H9 (cell line): ENCODE measurements at regions not wholly inside any gene's neighbourhood (a gene's known extent, or its start where the extent isn't known, plus 50 kb on each side); places are given as distances from the start of the nearest gene placed in this dataset.

ENCODE experiments used
- DNase-seq: peaks from one replicate; pipeline ENCODE4 v3.0.0-alpha.2; 2017
- H2AFZ ChIP-seq: one replicate; pipeline ENCODE4 v1.6.1; 2013; ENCODE audit warnings: mild to moderate bottlenecking, low read length, control low read depth, moderate library complexity
- H2AK5ac ChIP-seq: 2 replicates; pipeline ENCODE4 v1.6.1; 2013; ENCODE audit warnings: low read length, control low read depth, mixed read lengths; ENCODE audit not compliant: insufficient read length
- H2BK120ac ChIP-seq: one replicate; pipeline ENCODE4 v1.6.1; 2013; ENCODE audit warnings: low read depth, mild to moderate bottlenecking, low read length, control low read depth, inconsistent platforms; ENCODE audit not compliant: poor library complexity, severe bottlenecking
- H2BK12ac ChIP-seq: 2 replicates; pipeline ENCODE4 v1.6.1; 2013; ENCODE audit warnings: low read length, control low read depth, mixed read lengths, low read depth; ENCODE audit not compliant: insufficient read length
- H2BK15ac ChIP-seq: 2 replicates; pipeline ENCODE4 v1.6.1; 2013; ENCODE audit warnings: low read depth, low read length, control low read depth
- H2BK20ac ChIP-seq: one replicate; pipeline ENCODE4 v1.6.1; 2013; ENCODE audit warnings: low read depth, mild to moderate bottlenecking, low read length, control low read depth, inconsistent platforms; ENCODE audit not compliant: poor library complexity, severe bottlenecking
- H2BK5ac ChIP-seq: 2 replicates; pipeline ENCODE4 v1.6.1; 2013; ENCODE audit warnings: low read length, control low read depth, mixed read lengths; ENCODE audit not compliant: insufficient read length
- H3K14ac ChIP-seq: 2 replicates; pipeline ENCODE4 v1.6.1; 2013; ENCODE audit warnings: low read length, control low read depth; ENCODE audit not compliant: insufficient read depth
- H3K18ac ChIP-seq: 2 replicates; pipeline ENCODE4 v1.6.1; 2013; ENCODE audit warnings: low read depth, mild to moderate bottlenecking, mixed read lengths, low read length, control low read depth; ENCODE audit not compliant: insufficient read length
- H3K23ac ChIP-seq: 2 replicates; pipeline ENCODE4 v1.6.1; 2013; ENCODE audit warnings: low read length, control low read depth, mixed read lengths, low read depth; ENCODE audit not compliant: insufficient read length
- H3K23me2 ChIP-seq: 2 replicates; pipeline ENCODE4 v1.6.1; 2013; ENCODE audit warnings: low read depth, mild to moderate bottlenecking, mixed read lengths, low read length, control low read depth; ENCODE audit not compliant: insufficient read length, poor library complexity, severe bottlenecking
- H3K27ac ChIP-seq: 2 replicates; pipeline ENCODE4 v1.5.1; 2013; ENCODE audit warnings: low read length, control low read depth, mixed read lengths, low read depth; ENCODE audit not compliant: insufficient read length
- H3K27me3 ChIP-seq: 2 replicates; pipeline ENCODE4 v1.6.1; 2013; ENCODE audit warnings: low read length, control low read depth, inconsistent platforms; ENCODE audit not compliant: insufficient read depth
- H3K4ac ChIP-seq: 2 replicates; pipeline ENCODE4 v1.6.1; 2013; ENCODE audit warnings: low read depth, mild to moderate bottlenecking, control low read depth, inconsistent platforms, low read length, moderate library complexity
- H3K4me1 ChIP-seq: 2 replicates; pipeline ENCODE4 v1.6.1; 2013; ENCODE audit warnings: low read length, control low read depth, inconsistent platforms; ENCODE audit not compliant: insufficient read depth
- H3K4me2 ChIP-seq: 2 replicates; pipeline ENCODE4 v1.6.1; 2013; ENCODE audit warnings: low read length, control low read depth, mixed read lengths; ENCODE audit not compliant: insufficient read length, insufficient read depth
- H3K56ac ChIP-seq: 2 replicates; pipeline ENCODE4 v1.6.1; 2013; ENCODE audit warnings: low read depth, mild to moderate bottlenecking, mixed read lengths, low read length, control low read depth; ENCODE audit not compliant: insufficient read length
- H3K79me1 ChIP-seq: 2 replicates; pipeline ENCODE4 v1.6.1; 2013; ENCODE audit warnings: low read depth, mild to moderate bottlenecking, moderate library complexity, low read length, control low read depth, inconsistent platforms; ENCODE audit not compliant: insufficient read depth, poor library complexity, severe bottlenecking
- H3K79me2 ChIP-seq: 2 replicates; pipeline ENCODE4 v1.6.1; 2013; ENCODE audit warnings: low read length, control low read depth, inconsistent platforms; ENCODE audit not compliant: insufficient read depth
- H3K9ac ChIP-seq: 2 replicates; pipeline ENCODE4 v1.6.1; 2013; ENCODE audit warnings: low read length, control low read depth, mixed read lengths; ENCODE audit not compliant: insufficient read length; ENCODE audit errors: extremely low read depth
- H3K9me3 ChIP-seq: one replicate; pipeline ENCODE4 v1.6.1; 2013; ENCODE audit warnings: low read depth, low read length, inconsistent platforms; ENCODE audit not compliant: control insufficient read depth
- H3T11ph ChIP-seq: one replicate; pipeline ENCODE4 v1.6.1; 2013; ENCODE audit warnings: mild to moderate bottlenecking, low read length, control low read depth, inconsistent platforms
- H4K20me1 ChIP-seq: one replicate; pipeline ENCODE4 v1.6.1; 2013; ENCODE audit not compliant: control insufficient read depth, insufficient read length, insufficient read depth
- H4K5ac ChIP-seq: 2 replicates; pipeline ENCODE4 v1.6.1; 2013; ENCODE audit warnings: low read depth, mild to moderate bottlenecking, mixed read lengths, low read length, control low read depth; ENCODE audit not compliant: insufficient read length
- H4K8ac ChIP-seq: replicated peaks from 2 replicates; pipeline ENCODE4 v1.6.1; 2013; ENCODE audit warnings: low read length, control low read depth, mixed read lengths, low read depth; ENCODE audit not compliant: insufficient read length
- H4K91ac ChIP-seq: 2 replicates; pipeline ENCODE4 v1.6.1; 2013; ENCODE audit warnings: low read depth, mild to moderate bottlenecking, moderate library complexity, mixed read lengths, low read length, control low read depth; ENCODE audit not compliant: insufficient read length
- H3K27ac Mint-ChIP-seq, 3 experiments: 2 replicates in 2 of 3; 3 replicates in 1 of 3; pipeline ENCODE4 v1.8.0; 2020 to 2021; ENCODE audit warnings: mixed read lengths in 3 of 3, mild to moderate bottlenecking in 1 of 3, moderate library complexity in 1 of 3
- H3K27me3 Mint-ChIP-seq: 2 replicates; pipeline ENCODE4 v1.8.0; 2021; ENCODE audit warnings: low read depth, mild to moderate bottlenecking, moderate library complexity, mixed read lengths
- H3K36me3 Mint-ChIP-seq, 3 experiments: 2 replicates in 2 of 3; 3 replicates in 1 of 3; pipeline ENCODE4 v1.8.0; 2020 to 2021; ENCODE audit warnings: low read depth in 3 of 3, mixed read lengths in 3 of 3; ENCODE audit not compliant: insufficient read depth in 1 of 3
- H3K4me1 Mint-ChIP-seq, 2 experiments: 2 replicates each; pipeline ENCODE4 v1.8.0; 2020; ENCODE audit warnings: mixed read lengths in 2 of 2
- H3K4me3 Mint-ChIP-seq, 2 experiments: 2 replicates in 1 of 2; 3 replicates in 1 of 2; pipeline ENCODE4 v1.8.0; 2020 to 2021; ENCODE audit warnings: mild to moderate bottlenecking in 2 of 2, mixed read lengths in 2 of 2, moderate library complexity in 1 of 2
- H3K9me3 Mint-ChIP-seq, 2 experiments: 2 replicates in 1 of 2; 3 replicates in 1 of 2; pipeline ENCODE4 v1.8.0; 2020; ENCODE audit warnings: mild to moderate bottlenecking in 2 of 2, mixed read lengths in 2 of 2, moderate library complexity in 1 of 2
- CTCF ChIP-seq: fragments of 200-600 bp; sonication (generic); conservative IDR thresholded peaks from 3 replicates; pipeline ENCODE4 v1.8.0; 2021; ENCODE audit warnings: antibody characterized with exemption, mild to moderate bottlenecking
- WGBS: extraction: QIAGEN DNeasy Blood & Tissue Kit; methylation state at CpG from one replicate; pipeline ENCODE4 v1.1.7; 2013; ENCODE audit warnings: missing lambda C conversion rate, low lambda C conversion rate, mixed read lengths; ENCODE audit not compliant: insufficient read length; ENCODE audit errors: extremely low coverage; 5-methylcytosine and 5-hydroxymethylcytosine counted together

GRCh38 chr14:61113561-61114225 is 132.6 kb downstream of the SLC38A6 start:
- Histone ChIP-seq H3K14ac (no peak overlapping the region), H2BK15ac (no peak overlapping the region), H3K56ac (no peak overlapping the region), H3K23ac (no peak overlapping the region), H3K4me2 (no peak overlapping the region), H2BK20ac (no peak overlapping the region), H3K4ac (no peak overlapping the region), H3T11ph (no peak overlapping the region), H3K4me1 (peaks cover 3% of the 10 kb centered on the region; the same call in 1 of the 2 replicates), H2AFZ (no peak overlapping the region), H4K20me1 (no peaks in the 10 kb centered on the region), H4K5ac (no peak overlapping the region), H4K8ac (no peak overlapping the region), H2BK120ac (no peak overlapping the region), H2AK5ac (no peak overlapping the region), H2BK12ac (no peak overlapping the region), H3K79me1 (no peaks in the 10 kb centered on the region), H3K79me2 (no peaks in the 10 kb centered on the region), H3K27ac (no peak overlapping the region), H2BK5ac (no peak overlapping the region), H3K9ac (no peak overlapping the region), H3K9me3 (peaks cover 22% of the 10 kb centered on the region), H3K23me2 (no peaks in the 10 kb centered on the region), H3K27me3 (no peaks in the 10 kb centered on the region), H4K91ac (no peak overlapping the region), H3K18ac (no peak overlapping the region)
- Mint-ChIP-seq H3K27ac (peak overlapping the region in 1 of 3 experiments; percentile 20; a peak in 3 of 7 replicates), H3K36me3 (peaks cover 22 to 34% (median 32%) of the 10 kb centered on the region in 3 experiments), H3K27me3 (peaks cover 3% of the 10 kb centered on the region), H3K4me1 (peaks cover 34 to 41% of the 10 kb centered on the region in 2 experiments), H3K4me3 (no peak overlapping the region), H3K9me3 (peaks cover 24 to 44% of the 10 kb centered on the region in 2 experiments)
- WGBS, result no CpG with 5 or more reads among the region's 6 CpGs
- no peak for DNase-seq
- TF ChIP-seq CTCF, result no peak
